ENCODE measurements at regions not wholly inside any gene's neighbourhood (a gene's known extent, or its start where the extent isn't known, plus 50 kb on each side); places are given as distances from the start of the nearest gene placed in this dataset.

DNA sequence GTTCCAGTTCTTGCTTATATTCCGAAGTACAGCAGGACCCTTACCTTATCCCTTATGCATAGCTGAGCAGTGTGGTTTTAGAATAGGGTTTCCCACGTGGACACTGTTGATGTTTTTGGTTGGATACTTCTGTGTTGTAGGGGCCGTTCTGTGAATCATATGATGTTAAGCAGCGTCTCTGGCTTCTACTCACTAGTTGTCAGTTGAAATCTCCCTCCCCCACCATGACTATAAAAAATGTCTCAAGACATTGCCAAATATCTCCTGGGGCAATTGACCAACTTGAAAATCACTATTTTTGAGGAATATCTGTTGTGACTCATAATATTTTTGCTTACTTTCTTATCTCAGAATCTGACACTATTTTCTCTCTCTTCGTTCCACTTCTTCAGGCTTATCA lies 713.7 kb downstream of the TSN start (continued):
- no peak for TF ChIP-seq ZFP91 (CRISPR knock-in tag; IDR thresholded peaks at IDR 0.05)
- no peak for TF ChIP-seq RBFOX2 (IDR thresholded peaks at IDR 0.05; ENCODE audit: low read depth, low read length)
- TF ChIP-seq ZC3H8 (IDR thresholded peaks at IDR 0.05), result no peak
- no peak for TF ChIP-seq E2F4 (CRISPR knock-in tag; IDR thresholded peaks at IDR 0.05; ENCODE audit: low read depth)
- TF ChIP-seq TAF9B (IDR thresholded peaks at IDR 0.05; ENCODE audit: partially characterized antibody), result no peak
- TF ChIP-seq TCF7L2 (IDR thresholded peaks at IDR 0.05; ENCODE audit: low read depth, low read length), result no peak
- TF ChIP-seq HES1 (IDR thresholded peaks at IDR 0.05; ENCODE audit: low read depth), result no peak
- no peak for TF ChIP-seq ZNF41 (CRISPR knock-in tag; conservative IDR thresholded peaks at IDR 0.05)
- TF ChIP-seq E2F3 (CRISPR knock-in tag; IDR thresholded peaks at IDR 0.05), result no peak
- TF ChIP-seq JUND (IDR thresholded peaks at IDR 0.05; ENCODE audit: borderline replicate concordance, low read depth, low read length), result no peak
- no peak for TF ChIP-seq JUND (tag; IDR thresholded peaks at IDR 0.05; ENCODE audit: borderline replicate concordance, low read depth, low read length)
- no peak for TF ChIP-seq CXXC5 (CRISPR knock-in tag; IDR thresholded peaks at IDR 0.05)
